Loucy (cell line): ENCODE measurements at regions not wholly inside any gene's neighbourhood (a gene's known extent, or its start where the extent isn't known, plus 50 kb on each side); places are given as distances from the start of the nearest gene placed in this dataset.

Experiments
- H2AFZ ChIP-seq: fragments of 200-600 bp; sonication (generic); 2 replicates; pipeline ENCODE4 v1.6.0; 2016; ENCODE audit warnings: antibody characterized with exemption, mild to moderate bottlenecking, low read length, moderate library complexity
- H3F3A ChIP-seq: fragments of 200-600 bp; 2 replicates; pipeline ENCODE4 v1.6.0; 2016; ENCODE audit warnings: antibody characterized with exemption, low read depth, mild to moderate bottlenecking
- H3K27me3 ChIP-seq: fragments of 200-600 bp; sonication (generic); 2 replicates; pipeline ENCODE4 v1.6.1; 2014; ENCODE audit warnings: low read length, mild to moderate bottlenecking; ENCODE audit not compliant: insufficient read depth, poor library complexity, severe bottlenecking
- H3K36me3 ChIP-seq: fragments of 200-600 bp; sonication (generic); 2 replicates; pipeline ENCODE4 v1.6.1; 2016; ENCODE audit warnings: low read length; ENCODE audit not compliant: insufficient read depth
- H3K4me1 ChIP-seq: fragments of 200-600 bp; sonication (generic); 2 replicates; pipeline ENCODE4 v1.5.1; 2014; ENCODE audit warnings: low read length, mild to moderate bottlenecking; ENCODE audit not compliant: insufficient read depth, poor library complexity, severe bottlenecking
- H3K4me2 ChIP-seq: fragments of 200-600 bp; sonication (generic); 2 replicates; pipeline ENCODE4 v1.6.0; 2014; ENCODE audit warnings: antibody characterized with exemption, low read length, low read depth, mild to moderate bottlenecking; ENCODE audit not compliant: poor library complexity, severe bottlenecking
- H3K4me3 ChIP-seq: fragments of 200-600 bp; sonication (generic); 2 replicates; pipeline ENCODE4 v1.5.1; 2014; ENCODE audit warnings: low read length, mild to moderate bottlenecking, mixed read lengths; ENCODE audit not compliant: poor library complexity, severe bottlenecking
- H3K79me2 ChIP-seq: fragments of 200-600 bp; sonication (generic); 2 replicates; pipeline ENCODE4 v1.6.1; 2014; ENCODE audit warnings: low read length; ENCODE audit not compliant: insufficient read depth
- H3K9ac ChIP-seq: fragments of 200-600 bp; sonication (generic); 2 replicates; pipeline ENCODE4 v1.6.0; 2014; ENCODE audit warnings: mild to moderate bottlenecking, low read depth, low read length, moderate library complexity; ENCODE audit not compliant: poor library complexity, severe bottlenecking
- H3K9me2 ChIP-seq: fragments of 200-600 bp; sonication (generic); replicated peaks from 2 replicates; pipeline ENCODE4 v1.6.1; 2016; ENCODE audit warnings: low read depth, low read length, mixed read lengths
- H3K9me3 ChIP-seq: fragments of 200-600 bp; sonication (generic); 2 replicates; pipeline ENCODE4 v1.6.1; 2014; ENCODE audit warnings: mild to moderate bottlenecking, antibody characterized with exemption, low read length, low read depth; ENCODE audit not compliant: insufficient read depth
- H4K20me1 ChIP-seq: fragments of 200-600 bp; sonication (generic); 2 replicates; pipeline ENCODE4 v1.6.0; 2014; ENCODE audit warnings: antibody characterized with exemption, low read length, mild to moderate bottlenecking; ENCODE audit not compliant: insufficient read depth, poor library complexity, severe bottlenecking
- EZH2phosphoT487 ChIP-seq: fragments of 200-600 bp; IDR thresholded peaks from 2 replicates; pipeline ENCODE4 v1.6.1; 2018; ENCODE audit warnings: antibody characterized with exemption, mild to moderate bottlenecking, moderate library complexity, borderline replicate concordance
- TF ChIP-seq, protein P1 (sequence below): fragments of 200-600 bp; sonication (generic); conservative IDR thresholded peaks from 2 replicates; pipeline ENCODE4 v1.5.1; 2014; ENCODE audit warnings: mild to moderate bottlenecking, antibody characterized with exemption, low read length

DNA sequence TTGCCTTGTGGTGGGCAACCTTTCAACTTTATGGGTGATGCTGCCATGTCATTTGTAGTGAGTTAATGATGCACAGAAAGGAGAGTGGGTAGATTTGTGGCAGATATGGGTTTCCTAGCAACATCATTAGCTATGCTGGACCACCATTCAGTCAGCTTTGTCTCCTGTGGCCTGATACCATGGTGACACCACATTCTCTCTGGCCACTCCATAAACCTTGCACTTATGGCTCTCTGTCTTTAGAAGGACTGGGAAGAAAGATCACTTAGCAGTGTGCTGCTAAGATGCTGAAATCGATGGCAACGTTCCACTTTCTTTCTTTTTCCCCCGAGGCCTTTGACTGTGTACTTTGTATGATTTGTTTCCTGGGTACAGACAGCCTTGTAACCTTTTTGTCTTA is 95.0 kb upstream of the SOX3 start:
- no peak overlapping the region for H2AFZ ChIP-seq
- no peaks in the 10 kb centered on the region for H3K27me3 ChIP-seq
- no peak overlapping the region for H3K4me2 ChIP-seq
- no peak overlapping the region for H3K9ac ChIP-seq
- TF ChIP-seq, protein P1, sequence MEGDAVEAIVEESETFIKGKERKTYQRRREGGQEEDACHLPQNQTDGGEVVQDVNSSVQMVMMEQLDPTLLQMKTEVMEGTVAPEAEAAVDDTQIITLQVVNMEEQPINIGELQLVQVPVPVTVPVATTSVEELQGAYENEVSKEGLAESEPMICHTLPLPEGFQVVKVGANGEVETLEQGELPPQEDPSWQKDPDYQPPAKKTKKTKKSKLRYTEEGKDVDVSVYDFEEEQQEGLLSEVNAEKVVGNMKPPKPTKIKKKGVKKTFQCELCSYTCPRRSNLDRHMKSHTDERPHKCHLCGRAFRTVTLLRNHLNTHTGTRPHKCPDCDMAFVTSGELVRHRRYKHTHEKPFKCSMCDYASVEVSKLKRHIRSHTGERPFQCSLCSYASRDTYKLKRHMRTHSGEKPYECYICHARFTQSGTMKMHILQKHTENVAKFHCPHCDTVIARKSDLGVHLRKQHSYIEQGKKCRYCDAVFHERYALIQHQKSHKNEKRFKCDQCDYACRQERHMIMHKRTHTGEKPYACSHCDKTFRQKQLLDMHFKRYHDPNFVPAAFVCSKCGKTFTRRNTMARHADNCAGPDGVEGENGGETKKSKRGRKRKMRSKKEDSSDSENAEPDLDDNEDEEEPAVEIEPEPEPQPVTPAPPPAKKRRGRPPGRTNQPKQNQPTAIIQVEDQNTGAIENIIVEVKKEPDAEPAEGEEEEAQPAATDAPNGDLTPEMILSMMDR: no peak
- TF ChIP-seq EZH2phosphoT487: no peak
- no peaks in the 10 kb centered on the region for H4K20me1 ChIP-seq
- no peaks in the 10 kb centered on the region for H3F3A ChIP-seq
- H3K79me2 ChIP-seq: no peaks in the 10 kb centered on the region
- no peaks in the 10 kb centered on the region for H3K9me3 ChIP-seq
- no peak overlapping the region for H3K4me3 ChIP-seq
- no peaks in the 10 kb centered on the region for H3K4me1 ChIP-seq
- H3K36me3 ChIP-seq: no peaks in the 10 kb centered on the region
- no peaks in the 10 kb centered on the region for H3K9me2 ChIP-seq

DNA sequence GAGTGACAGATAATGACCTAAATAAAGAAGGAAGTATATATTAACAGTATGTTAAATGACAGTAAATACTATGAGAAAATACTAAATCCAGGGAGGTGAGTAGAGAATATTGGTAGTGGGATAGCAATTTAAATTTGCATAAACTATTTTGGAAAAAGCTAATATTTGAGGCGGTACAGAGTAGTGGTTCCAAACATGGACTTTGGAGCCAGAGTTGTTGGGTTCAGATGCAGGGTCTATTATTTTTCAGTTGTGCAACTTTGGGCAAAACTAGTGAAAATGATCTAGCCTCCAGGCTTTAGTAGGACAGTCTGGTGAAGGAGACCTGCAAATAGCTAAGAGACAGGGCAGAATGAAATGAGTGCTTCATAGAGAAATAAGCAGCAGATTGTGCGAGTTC is 84.8 kb upstream of the SOX3 start:
- H3K27me3 ChIP-seq: no peaks in the 10 kb centered on the region
- no peaks in the 10 kb centered on the region for H3K36me3 ChIP-seq
- no peaks in the 10 kb centered on the region for H3K4me1 ChIP-seq
- H3F3A ChIP-seq: no peaks in the 10 kb centered on the region
- TF ChIP-seq, protein P1: no peak
- TF ChIP-seq EZH2phosphoT487: no peak
- H3K9ac ChIP-seq: no peak overlapping the region
- H3K4me3 ChIP-seq: no peak overlapping the region
- no peaks in the 10 kb centered on the region for H3K9me2 ChIP-seq
- H2AFZ ChIP-seq: no peak overlapping the region
- H3K79me2 ChIP-seq: no peaks in the 10 kb centered on the region
- H3K9me3 ChIP-seq: no peaks in the 10 kb centered on the region
- no peak overlapping the region for H3K4me2 ChIP-seq
- no peaks in the 10 kb centered on the region for H4K20me1 ChIP-seq

DNA sequence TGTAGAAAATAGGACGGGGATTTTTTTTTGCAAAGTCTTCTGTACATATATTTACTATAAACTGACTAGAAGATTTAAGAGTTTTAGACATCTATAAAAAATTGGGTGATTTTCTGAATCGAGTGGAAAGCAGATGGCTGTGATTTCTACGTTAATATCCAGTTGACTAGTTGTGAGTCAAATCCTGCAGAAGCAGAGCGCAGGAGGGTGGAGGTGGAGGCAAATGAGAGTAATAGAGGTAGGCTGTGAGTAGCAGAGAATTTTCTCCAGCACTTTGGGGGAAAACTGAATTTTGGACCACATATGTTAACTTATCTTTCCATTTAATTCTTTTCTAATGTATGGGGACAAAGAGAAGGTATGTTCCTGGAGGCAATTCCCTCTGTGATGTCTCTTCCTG is 82.1 kb upstream of the SOX3 start:
- no peak overlapping the region for H3K4me2 ChIP-seq
- no peaks in the 10 kb centered on the region for H3K9me3 ChIP-seq
- no peak overlapping the region for H3K9ac ChIP-seq
- no peaks in the 10 kb centered on the region for H4K20me1 ChIP-seq
- H3F3A ChIP-seq: no peaks in the 10 kb centered on the region
- no peaks in the 10 kb centered on the region for H3K4me1 ChIP-seq
- no peak overlapping the region for H2AFZ ChIP-seq
- no peaks in the 10 kb centered on the region for H3K9me2 ChIP-seq
- no peaks in the 10 kb centered on the region for H3K27me3 ChIP-seq
- H3K36me3 ChIP-seq: no peaks in the 10 kb centered on the region
- no peak overlapping the region for H3K4me3 ChIP-seq
- TF ChIP-seq EZH2phosphoT487: no peak
- TF ChIP-seq, protein P1: no peak
- no peaks in the 10 kb centered on the region for H3K79me2 ChIP-seq
